K562 (cell line): ENCODE measurements at regions not wholly inside any gene's neighbourhood (a gene's known extent, or its start where the extent isn't known, plus 50 kb on each side); places are given as distances from the start of the nearest gene placed in this dataset.

Experiments used
- ATAC-seq: fragments of 200-7000 bp; cut with Tn5 transposase; 3 replicates; pipeline ENCODE4 v1.9.1; 2020; ENCODE audit warnings: moderate library complexity
- BruUV-seq: library from RNA; stranded (reverse); fragments of 400-500 nt; replicated peaks from 2 replicates; lab custom pipeline; 2021; lab: Mats Ljungman, UMichigan
- CTCF ChIA-PET: fragments of 300-600 bp; formaldehyde crosslinking; extraction: SDS; loops from one replicate; lab custom pipeline; 2021; ENCODE audit warnings: low intra/inter-chr PET ratio; lab: Yijun Ruan, JAX
- POLR2A ChIA-PET: fragments of 300-600, 350-650 bp; sonication (Branson Sonifier 250); formaldehyde crosslinking; extraction: SDS; loops from one replicate; lab custom pipeline; 2021; ENCODE audit warnings: antibody characterized with exemption, inconsistent platforms; lab: Yijun Ruan, JAX
- DNase-seq, 4 experiments: peaks; one replicate each; pipeline versions ENCODE4 v3.0.0 to v3.0.0-alpha.2; 2011 to 2018; ENCODE audit warnings: low spot score in 3 of 4, mixed read lengths in 3 of 4; ENCODE audit errors: extremely low read depth in 1 of 4
- FAIRE-seq: peaks from 2 replicates; lab custom pipeline; 2011; peaks lifted over from hg19 to GRCh38; lab: Jason Lieb, UNC
- H2AFZ ChIP-seq: 2 replicates; pipeline ENCODE4 v1.6.0; 2011; ENCODE audit warnings: low read depth, low read length, control low read depth, inconsistent platforms
- H3K27ac ChIP-seq: fragments of 200-600 bp; 3 replicates; pipeline ENCODE4 v1.8.0; 2011; ENCODE audit warnings: low read depth, mild to moderate bottlenecking, control low read depth, inconsistent platforms, low read length, moderate library complexity, mixed read lengths; ENCODE audit errors: extremely low read depth
- H3K27me3 ChIP-seq, 2 experiments: fragments of 300-600 bp in 1 of 2; 2 replicates in 1 of 2; 3 replicates in 1 of 2; pipeline versions ENCODE4 v1.6.0 to v1.8.0; 2011; ENCODE audit warnings: inconsistent platforms in 2 of 2, low read length in 2 of 2, mild to moderate bottlenecking in 1 of 2, mixed read lengths in 1 of 2, moderate library complexity in 1 of 2; ENCODE audit not compliant: control insufficient read depth in 2 of 2, insufficient read depth in 2 of 2
- H3K36me3 ChIP-seq: fragments of 300-600 bp; 3 replicates; pipeline ENCODE4 v1.8.0; 2011; ENCODE audit warnings: mild to moderate bottlenecking, low read length, inconsistent platforms; ENCODE audit not compliant: control insufficient read depth, insufficient read depth
- H3K4me1 ChIP-seq, 2 experiments: fragments of 200-600 bp in 1 of 2; replicated peaks in 1 of 2; 2 replicates in 1 of 2; 3 replicates in 1 of 2; pipeline versions ENCODE4 v1.5.1 to v1.8.0; 2011; ENCODE audit warnings: inconsistent platforms in 2 of 2, low read length in 2 of 2, mild to moderate bottlenecking in 1 of 2, mixed read lengths in 1 of 2, moderate library complexity in 1 of 2; ENCODE audit not compliant: control insufficient read depth in 2 of 2, insufficient read depth in 2 of 2
- H3K4me2 ChIP-seq: 2 replicates; pipeline ENCODE4 v1.6.1; 2011; ENCODE audit warnings: low read length, control low read depth, inconsistent platforms, mixed read lengths; ENCODE audit not compliant: insufficient read depth
- H3K4me3 ChIP-seq: fragments of 200-600 bp; sonication (generic), shearing (Covaris generic); 2 replicates; pipeline ENCODE4 v1.5.1; 2016; ENCODE audit warnings: control low read depth, inconsistent platforms
- H3K79me2 ChIP-seq: fragments of 200-600 bp; 3 replicates; pipeline ENCODE4 v1.8.0; 2011; ENCODE audit warnings: low read length, inconsistent platforms; ENCODE audit not compliant: control insufficient read depth, insufficient read depth
- H3K9ac ChIP-seq, 2 experiments: 2 replicates each; pipeline versions ENCODE4 v1.6.0 to v1.6.1; 2011; ENCODE audit warnings: low read depth in 2 of 2, low read length in 2 of 2, control low read depth in 1 of 2, inconsistent platforms in 1 of 2, mild to moderate bottlenecking in 1 of 2, mixed read lengths in 1 of 2; ENCODE audit not compliant: insufficient read depth in 1 of 2
- H3K9me1 ChIP-seq: one replicate; pipeline ENCODE4 v1.6.0; 2011; ENCODE audit warnings: inconsistent platforms, mild to moderate bottlenecking, low read length, moderate library complexity; ENCODE audit not compliant: control insufficient read depth, insufficient read depth
- H3K9me3 ChIP-seq: replicated peaks from 2 replicates; pipeline ENCODE4 v1.5.1; 2011; ENCODE audit warnings: low read depth, low read length, inconsistent platforms; ENCODE audit not compliant: control insufficient read depth, insufficient read depth
- H4K20me1 ChIP-seq: replicated peaks from 2 replicates; pipeline ENCODE4 v1.6.1; 2011; ENCODE audit warnings: low read length, inconsistent platforms, mixed read lengths; ENCODE audit not compliant: control insufficient read depth, insufficient read depth
- BCOR ChIP-seq: fragments of 450-650 bp; IDR thresholded peaks from 2 replicates; pipeline ENCODE4 v1.6.1; 2016
- DDX20 ChIP-seq: fragments of 450-650 bp; IDR thresholded peaks from 2 replicates; pipeline ENCODE4 v1.6.1; 2016; ENCODE audit warnings: missing genetic modification characterization, low read depth, mild to moderate bottlenecking, missing compliant biosample characterization, moderate library complexity
- GTF2E2 ChIP-seq: fragments of 200-800 bp; sonication (Bioruptor generic); IDR thresholded peaks from 2 replicates; pipeline ENCODE4 v1.6.1; 2016; ENCODE audit warnings: missing genetic modification characterization, missing compliant biosample characterization
- HMG20A ChIP-seq: fragments of 450-650 bp; formaldehyde crosslinking; conservative IDR thresholded peaks from 2 replicates; pipeline ENCODE4 v1.4.0; 2020; ENCODE audit warnings: mild to moderate bottlenecking, mixed read lengths
- POLR2G ChIP-seq: fragments of 200-400 bp; formaldehyde crosslinking; IDR thresholded peaks from 2 replicates; pipeline ENCODE4 v1.6.1; 2017; ENCODE audit warnings: low read depth, mild to moderate bottlenecking, antibody characterized with exemption, low read length, moderate library complexity
- PYGO2 ChIP-seq: fragments of 450-650 bp; IDR thresholded peaks from 2 replicates; pipeline ENCODE4 v1.6.1; 2016; ENCODE audit warnings: mild to moderate bottlenecking, missing genetic modification characterization, moderate library complexity, missing compliant biosample characterization
- SMARCC2 ChIP-seq: fragments of 450-650 bp; IDR thresholded peaks from 2 replicates; pipeline ENCODE4 v1.6.1; 2017; ENCODE audit warnings: antibody characterized with exemption, moderate library complexity, mild to moderate bottlenecking, low read depth
- SOX6 ChIP-seq: fragments of 450-650 bp; IDR thresholded peaks from 2 replicates; pipeline ENCODE4 v1.6.1; 2014; ENCODE audit warnings: mild to moderate bottlenecking
- SREBF2 ChIP-seq: sonication (generic); formaldehyde crosslinking; IDR thresholded peaks from 2 replicates; pipeline ENCODE4 v1.4.0; 2020; ENCODE audit warnings: mild to moderate bottlenecking, missing genetic modification reagents
- THAP12 ChIP-seq: fragments of 250-450 bp; sonication (Bioruptor Pico); IDR thresholded peaks from 2 replicates; pipeline ENCODE4 v1.9.0; 2021; ENCODE audit warnings: mild to moderate bottlenecking, inconsistent platforms
- USF1 ChIP-seq: sonication (generic); formaldehyde crosslinking; IDR thresholded peaks from 2 replicates; pipeline ENCODE4 v1.9.0; 2022; ENCODE audit warnings: mild to moderate bottlenecking, missing genetic modification reagents
- ZNF436 ChIP-seq: fragments of 250-450, 450-650 bp; sonication (Bioruptor Pico); formaldehyde crosslinking; IDR thresholded peaks from 2 replicates; pipeline ENCODE4 v1.7.0; 2020; ENCODE audit warnings: mild to moderate bottlenecking
- WGBS: fragments of 100-300 bp; shearing (Covaris generic); methylation state at CpG from one replicate; pipeline ENCODE4 v1.1.6; 2016; ENCODE audit warnings: low coverage, mixed read lengths; ENCODE audit not compliant: insufficient coverage; ENCODE audit errors: missing lambda C conversion rate; 5-methylcytosine and 5-hydroxymethylcytosine counted together
- in situ Hi-C: fragments of 300-500 bp; cut with MboI; formaldehyde crosslinking; loops from 4 replicates; pipeline ENCODE4 v1.15.0; 2018; ENCODE audit warnings: inconsistent platforms, mixed read lengths
- intact Hi-C: fragments of 100-400 bp; cut with micrococcal nuclease; formaldehyde crosslinking; loops from 2 replicates; pipeline ENCODE4 v1.14.2; 2022

- whole genome bisulfite sequencing: 0% methylated on average over 1 of the region's 1 CpG
- H3K4me2 ChIP-seq: no peak overlapping the region
- no peaks in the 10 kb centered on the region for H3K4me1 ChIP-seq
- CTCF ChIA-PET: no interaction called here
- H3K9ac ChIP-seq: no peak overlapping the region
- no peaks in the 10 kb centered on the region for H3K27me3 ChIP-seq
- no peaks in the 10 kb centered on the region for H3K36me3 ChIP-seq
- in situ Hi-C loops: no loop called here
- H3K9me1 ChIP-seq: no peaks in the 10 kb centered on the region
- TF ChIP-seq THAP12: no peak
- no peak for TF ChIP-seq SMARCC2
- TF ChIP-seq POLR2G: no peak
- no peak for TF ChIP-seq HMG20A (CRISPR knock-in tag)
- no peak for TF ChIP-seq PYGO2 (tag)
- TF ChIP-seq BCOR: no peak
- no peak for TF ChIP-seq DDX20 (tag)
- no peak for TF ChIP-seq USF1 (CRISPR knock-in tag)
- TF ChIP-seq SOX6: no peak
- TF ChIP-seq ZNF436 (CRISPR knock-in tag): no peak
- no peak for TF ChIP-seq SREBF2
- no peak for TF ChIP-seq GTF2E2 (tag)
- TF ChIP-seq, all 486 proteins: peak for 0
- intact Hi-C loops: no loop called here
- Histone ChIP-seq H3K9me3 (no peaks in the 10 kb centered on the region), H3K79me2 (no peaks in the 10 kb centered on the region), H4K20me1 (no peaks in the 10 kb centered on the region), H3K4me3 (no peak overlapping the region), H3K27ac (no peak overlapping the region), H2AFZ (no peak overlapping the region)
- POLR2A ChIA-PET: no interaction called here
- no TSS peak for BruUV-seq
- DNase-seq: no peak
- FAIRE-seq: no peak
- ATAC-seq: no peak
Measured at GRCh38 chr1:222424826-222425225, 123.1 kb downstream of the HHIPL2 start.
